Ascending aorta (tissue), 2 donors: ENCODE measurements at regions not wholly inside any gene's neighbourhood (a gene's known extent, or its start where the extent isn't known, plus 50 kb on each side); places are given as distances from the start of the nearest gene placed in this dataset.

Experiments used
- DNase-seq, 2 donors: peaks; one replicate each; pipeline ENCODE4 v3.0.0-alpha.2; 2019; ENCODE audit warnings: low spot score in 2 of 2
- H3K27ac ChIP-seq, 2 donors: fragments of 200-600 bp; sonication (generic); one replicate each; pipeline ENCODE4 v1.5.1; 2016 to 2017; ENCODE audit warnings: mild to moderate bottlenecking in 1 of 2
- H3K27me3 ChIP-seq: fragments of 200-600 bp; sonication (generic); one replicate; pipeline ENCODE4 v1.5.1; 2017
- H3K36me3 ChIP-seq, 2 donors: fragments of 200-600 bp; sonication (generic); one replicate each; pipeline ENCODE4 v1.5.1; 2016
- H3K4me1 ChIP-seq, 2 donors: fragments of 200-600 bp; sonication (generic); one replicate each; pipeline ENCODE4 v1.5.1; 2016 to 2017; ENCODE audit warnings: mild to moderate bottlenecking in 1 of 2
- H3K4me3 ChIP-seq, 2 donors: fragments of 200-600 bp; sonication (generic); one replicate each; pipeline ENCODE4 v1.5.1; 2016 to 2017; ENCODE audit warnings: mild to moderate bottlenecking in 1 of 2
- H3K9me3 ChIP-seq, 2 donors: fragments of 200-600 bp; sonication (generic); one replicate each; pipeline ENCODE4 v1.5.1; 2016
- CTCF ChIP-seq, 3 experiments: fragments of 200-600 bp in 2 of 3; fragments of 450-650 bp in 1 of 3; sonication (generic) in 2 of 3; IDR thresholded peaks; one replicate each; pipeline ENCODE4 v1.5.1; 2016 to 2019; ENCODE audit warnings: antibody characterized with exemption in 3 of 3, mild to moderate bottlenecking in 1 of 3, moderate library complexity in 1 of 3
- intact Hi-C: fragments of 100-400 bp; cut with DNase I; formaldehyde crosslinking; loops from one replicate; pipeline ENCODE4 v1.15.1; 2023

- H3K36me3 ChIP-seq: no peaks in the 10 kb centered on the region
- H3K27me3 ChIP-seq: no peaks in the 10 kb centered on the region
- intact Hi-C loops: no loop called here
- no peaks in the 10 kb centered on the region for H3K9me3 ChIP-seq
- TF ChIP-seq CTCF (IDR thresholded peaks at IDR 0.05): no peak
- no peak overlapping the region for H3K4me3 ChIP-seq
- H3K4me1 ChIP-seq: no peaks in the 10 kb centered on the region
- DNase-seq: no peak
- H3K27ac ChIP-seq: no peak overlapping the region
Measured at GRCh38 chr11:80241766-80242165, 800.9 kb upstream of the TENM4 start.

- TF ChIP-seq CTCF (IDR thresholded peaks at IDR 0.05): no peak
- Histone ChIP-seq H3K4me1 (no peaks in the 10 kb centered on the region), H3K36me3 (no peaks in the 10 kb centered on the region), H3K4me3 (no peak overlapping the region), H3K27me3 (no peaks in the 10 kb centered on the region), H3K9me3 (no peaks in the 10 kb centered on the region), H3K27ac (no peak overlapping the region)
- intact Hi-C loops: no loop called here
- DNase-seq: no peak
Measured at GRCh38 chr11:80240245-80240644, 799.4 kb upstream of the TENM4 start.

- no peak for DNase-seq
- Histone ChIP-seq H3K4me1 (no peaks in the 10 kb centered on the region), H3K4me3 (no peak overlapping the region), H3K9me3 (no peaks in the 10 kb centered on the region), H3K27ac (no peak overlapping the region), H3K36me3 (no peaks in the 10 kb centered on the region), H3K27me3 (no peaks in the 10 kb centered on the region)
- no peak for TF ChIP-seq CTCF (IDR thresholded peaks at IDR 0.05)
- intact Hi-C loops: no loop called here
Measured at GRCh38 chr11:80239217-80239616, 798.4 kb upstream of the TENM4 start.

- no peaks in the 10 kb centered on the region for H3K4me1 ChIP-seq
- DNase-seq: no peak
- H3K36me3 ChIP-seq: no peaks in the 10 kb centered on the region
- H3K9me3 ChIP-seq: peaks cover 6 to 10% of the 10 kb centered on the region in 2 donors
- H3K27ac ChIP-seq: no peak overlapping the region
- intact Hi-C loops: no loop called here
- H3K27me3 ChIP-seq: no peaks in the 10 kb centered on the region
- H3K4me3 ChIP-seq: no peak overlapping the region
- TF ChIP-seq CTCF (IDR thresholded peaks at IDR 0.05): no peak
Measured at GRCh38 chr11:80227915-80228314, 787.1 kb upstream of the TENM4 start.

- no peak for TF ChIP-seq CTCF (IDR thresholded peaks at IDR 0.05)
- H3K27me3 ChIP-seq: no peaks in the 10 kb centered on the region
- H3K9me3 ChIP-seq: no peaks in the 10 kb centered on the region
- DNase-seq: no peak
- no peak overlapping the region for H3K4me3 ChIP-seq
- H3K36me3 ChIP-seq: no peaks in the 10 kb centered on the region
- H3K4me1 ChIP-seq: no peaks in the 10 kb centered on the region
- no peak overlapping the region for H3K27ac ChIP-seq
- intact Hi-C loops: no loop called here
Measured at GRCh38 chr11:80214413-80214812, 773.6 kb upstream of the TENM4 start.

- no peak for TF ChIP-seq CTCF (IDR thresholded peaks at IDR 0.05)
- H3K9me3 ChIP-seq: no peaks in the 10 kb centered on the region
- H3K36me3 ChIP-seq: no peaks in the 10 kb centered on the region
- intact Hi-C loops: no loop called here
- no peaks in the 10 kb centered on the region for H3K27me3 ChIP-seq
- H3K4me1 ChIP-seq: no peaks in the 10 kb centered on the region
- H3K27ac ChIP-seq: no peak overlapping the region
- no peak overlapping the region for H3K4me3 ChIP-seq
- no peak for DNase-seq
Measured at GRCh38 chr11:80211673-80212072, 770.8 kb upstream of the TENM4 start.
